ENCODE measurements at regions not wholly inside any gene's neighbourhood (a gene's known extent, or its start where the extent isn't known, plus 50 kb on each side); places are given as distances from the start of the nearest gene placed in this dataset.

GRCh38 chr21:35405981-35406380 is 356.9 kb upstream of the RUNX1 start:
- no peak overlapping the region for H3K4me3 ChIP-seq (ENCODE audit: low read depth, low read length)
- no peaks in the 10 kb centered on the region for H3K4me1 ChIP-seq (ENCODE audit: control insufficient read depth, insufficient read depth, low read length)
- H3K36me3 ChIP-seq (ENCODE audit: control insufficient read depth in 2 of 2, insufficient read depth in 1 of 2, low read length in 2 of 2): no peaks in the 10 kb centered on the region
- no peaks in the 10 kb centered on the region for H3K9me3 ChIP-seq (ENCODE audit: control insufficient read depth, insufficient read depth, low read depth, low read length)
- POLR2A ChIA-PET: no interaction called here
- CTCF ChIA-PET: no interaction called here
- no peak overlapping the region for H3K27ac ChIP-seq (ENCODE audit: extremely low read depth, low read depth, low read length)
- no peak for TF ChIP-seq ZBTB20 (tag by site-specific recombination; IDR thresholded peaks at IDR 0.05)
- no peak for TF ChIP-seq ZNF148 (tag by site-specific recombination; IDR thresholded peaks at IDR 0.05; ENCODE audit: borderline replicate concordance)
- TF ChIP-seq ZNF266 (tag by site-specific recombination; IDR thresholded peaks at IDR 0.05; ENCODE audit: low read depth): no peak
- TF ChIP-seq ZNF776 (tag by site-specific recombination; IDR thresholded peaks at IDR 0.05; ENCODE audit: borderline replicate concordance): no peak
- no peak for TF ChIP-seq ZNF221 (tag by site-specific recombination; IDR thresholded peaks at IDR 0.05; ENCODE audit: borderline replicate concordance)
- no peak for TF ChIP-seq KLF17 (tag by site-specific recombination; IDR thresholded peaks at IDR 0.05)
- TF ChIP-seq ZNF571 (tag by site-specific recombination; IDR thresholded peaks at IDR 0.05): no peak
- TF ChIP-seq EGR2 (tag by site-specific recombination; IDR thresholded peaks at IDR 0.05; ENCODE audit: low read depth): no peak
- TF ChIP-seq ELK4 (IDR thresholded peaks at IDR 0.05; ENCODE audit: borderline replicate concordance, low read depth, low read length): no peak

- no peaks in the 10 kb centered on the region for H3K36me3 ChIP-seq (ENCODE audit: control insufficient read depth in 2 of 2, insufficient read depth in 1 of 2, low read length in 2 of 2)
- H3K4me3 ChIP-seq (ENCODE audit: low read depth, low read length): no peak overlapping the region
- no peak for TF ChIP-seq ZNF692 (tag by site-specific recombination; IDR thresholded peaks at IDR 0.05)
- no peak for TF ChIP-seq ZNF580 (tag by site-specific recombination; IDR thresholded peaks at IDR 0.05)
- no peak for TF ChIP-seq ZNF18 (tag by site-specific recombination; IDR thresholded peaks at IDR 0.05)
- TF ChIP-seq PRDM6 (tag by site-specific recombination; IDR thresholded peaks at IDR 0.05): no peak
- TF ChIP-seq SCRT1 (tag by site-specific recombination; IDR thresholded peaks at IDR 0.05; ENCODE audit: borderline replicate concordance): no peak
- TF ChIP-seq ZNF391 (tag by site-specific recombination; IDR thresholded peaks at IDR 0.05; ENCODE audit: borderline replicate concordance, low read depth): no peak
- TF ChIP-seq ZNF211 (tag by site-specific recombination; IDR thresholded peaks at IDR 0.05; ENCODE audit: low read depth): no peak
- TF ChIP-seq ZNF311 (tag by site-specific recombination; IDR thresholded peaks at IDR 0.05; ENCODE audit: borderline replicate concordance): no peak
- POLR2A ChIA-PET: no interaction called here
- no peaks in the 10 kb centered on the region for H3K9me3 ChIP-seq (ENCODE audit: control insufficient read depth, insufficient read depth, low read depth, low read length)
- no peaks in the 10 kb centered on the region for H3K4me1 ChIP-seq (ENCODE audit: control insufficient read depth, insufficient read depth, low read length)
- H3K27ac ChIP-seq (ENCODE audit: extremely low read depth, low read depth, low read length): no peak overlapping the region
- CTCF ChIA-PET: interaction anchor here (0.6 to 1.5 kb wide), 4 partner anchors 77 to 514 kb away, joined by 3 to 5 read pairs (median 4); no protein-coding TSS in a partner anchor
Observed at GRCh38 chr21:35404247-35404646, 355.1 kb upstream of the RUNX1 start.

All from HEK293 (cell line).